RWPE2 (cell line): ENCODE measurements at regions not wholly inside any gene's neighbourhood (a gene's known extent, or its start where the extent isn't known, plus 50 kb on each side); places are given as distances from the start of the nearest gene placed in this dataset.
A peak's percentile ranks its signal among the peaks of the same experiment; 100 is the strongest.
"Not testable (repeated sequence)": the region's sequence is repeated elsewhere in the genome, so short reads cannot be mapped to it uniquely, and the experiment has no call there.

Experiments used
- ATAC-seq: fragments of 200-7000 bp; cut with Tn5 transposase; 3 replicates; pipeline ENCODE4 v1.9.1; 2021; ENCODE audit warnings: low read depth
- DNase-seq: peaks from one replicate; pipeline ENCODE4 v3.0.0-alpha.2; 2020; ENCODE audit warnings: low spot score
- H3K27ac ChIP-seq: fragments of 450-650 bp; 2 replicates; pipeline ENCODE4 v1.5.1; 2017; ENCODE audit warnings: mild to moderate bottlenecking; ENCODE audit not compliant: poor library complexity, severe bottlenecking
- H3K27me3 ChIP-seq: fragments of 250-450 bp; sonication (Bioruptor Pico); 2 replicates; pipeline ENCODE4 v1.5.1; 2021; ENCODE audit warnings: mild to moderate bottlenecking, moderate library complexity; ENCODE audit not compliant: insufficient read depth, poor library complexity, severe bottlenecking
- H3K36me3 ChIP-seq: fragments of 250-450 bp; sonication (Bioruptor Pico); 2 replicates; pipeline ENCODE4 v1.5.1; 2020; ENCODE audit warnings: low read depth, mild to moderate bottlenecking, moderate library complexity
- H3K4me1 ChIP-seq: fragments of 250-450 bp; sonication (Bioruptor Pico); 2 replicates; pipeline ENCODE4 v1.5.1; 2021; ENCODE audit warnings: mild to moderate bottlenecking, moderate library complexity; ENCODE audit not compliant: insufficient read depth, poor library complexity, severe bottlenecking
- H3K4me3 ChIP-seq: fragments of 250-450 bp; sonication (Bioruptor Pico); 2 replicates; pipeline ENCODE4 v1.5.1; 2021; ENCODE audit warnings: mild to moderate bottlenecking, moderate library complexity; ENCODE audit not compliant: severe bottlenecking
- H3K9me3 ChIP-seq: fragments of 250-450 bp; sonication (Bioruptor Pico); 2 replicates; pipeline ENCODE4 v1.5.1; 2021; ENCODE audit warnings: mild to moderate bottlenecking, moderate library complexity; ENCODE audit not compliant: severe bottlenecking
- CTCF ChIP-seq: fragments of 450-650 bp; IDR thresholded peaks from one replicate; pipeline ENCODE4 v1.5.1; 2017; ENCODE audit warnings: mild to moderate bottlenecking, moderate library complexity; ENCODE audit not compliant: poor library complexity, severe bottlenecking

DNA sequence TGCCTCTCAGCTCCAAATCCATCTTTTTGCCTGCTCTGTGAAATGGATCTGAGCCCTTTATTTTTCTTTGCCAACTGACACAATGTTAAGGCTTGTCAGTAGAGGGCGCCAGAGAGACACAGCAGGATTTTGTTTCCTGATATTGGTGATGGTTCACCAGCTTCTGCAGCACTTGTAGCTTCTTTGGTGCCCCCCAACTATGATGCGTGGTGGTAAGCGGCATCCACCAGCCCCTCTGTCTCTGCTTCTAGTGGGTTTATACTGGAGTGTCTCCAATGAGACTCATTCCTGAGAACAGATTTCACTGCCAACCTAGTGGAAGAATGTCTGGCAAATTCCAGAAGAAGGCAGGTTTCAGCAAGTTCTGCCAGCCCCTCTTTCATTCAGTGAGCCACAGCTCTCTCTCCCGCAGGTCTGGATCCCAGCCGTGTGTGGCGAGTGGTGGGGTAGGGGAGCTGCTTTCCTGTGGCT, 471.9 kb upstream of the FRG2C start:
- peaks cover 3% of the 10 kb centered on the region for H3K27me3 ChIP-seq
- H3K9me3 ChIP-seq = no peaks in the 10 kb centered on the region
- TF ChIP-seq CTCF = peak; percentile 85
- no peaks in the 10 kb centered on the region for H3K4me1 ChIP-seq
- H3K4me3 ChIP-seq = no peak overlapping the region
- no peak overlapping the region for H3K27ac ChIP-seq
- no peak for DNase-seq
- H3K36me3 ChIP-seq = no peaks in the 10 kb centered on the region
- ATAC-seq = no peak

DNA sequence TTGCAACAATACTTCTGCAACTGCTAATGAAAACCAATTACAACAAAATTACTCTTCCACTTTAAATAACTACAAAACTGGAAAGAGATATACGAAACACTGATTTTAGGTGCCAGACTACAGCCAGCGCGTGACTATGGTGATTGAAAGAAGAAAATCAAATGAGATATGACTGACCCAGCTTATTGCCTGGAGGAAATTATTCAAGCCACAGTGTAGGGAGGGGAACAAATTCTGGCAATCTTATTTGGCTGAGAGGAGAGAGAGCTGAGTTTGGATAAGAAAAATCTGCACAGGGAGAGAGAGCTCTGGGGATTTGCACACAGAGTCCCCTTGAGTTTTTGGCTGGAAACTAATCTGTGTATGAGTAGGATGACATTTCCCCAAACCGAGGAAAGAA, 470.3 kb upstream of the FRG2C start:
- DNase-seq = no peak
- no peak for ATAC-seq
- no peaks in the 10 kb centered on the region for H3K9me3 ChIP-seq
- H3K27ac ChIP-seq = no peak overlapping the region
- no peaks in the 10 kb centered on the region for H3K36me3 ChIP-seq
- no peaks in the 10 kb centered on the region for H3K4me1 ChIP-seq
- TF ChIP-seq CTCF = no peak
- peaks cover 3% of the 10 kb centered on the region for H3K27me3 ChIP-seq
- no peak overlapping the region for H3K4me3 ChIP-seq

- DNase-seq, H3K9me3 ChIP-seq, H3K27ac ChIP-seq, H3K27me3 ChIP-seq, ATAC-seq, H3K4me1 ChIP-seq, H3K36me3 ChIP-seq, H3K4me3 ChIP-seq: not testable (repeated sequence)
Measured at GRCh38 chr3:75214332-75214731, 449.8 kb upstream of the FRG2C start.

DNA sequence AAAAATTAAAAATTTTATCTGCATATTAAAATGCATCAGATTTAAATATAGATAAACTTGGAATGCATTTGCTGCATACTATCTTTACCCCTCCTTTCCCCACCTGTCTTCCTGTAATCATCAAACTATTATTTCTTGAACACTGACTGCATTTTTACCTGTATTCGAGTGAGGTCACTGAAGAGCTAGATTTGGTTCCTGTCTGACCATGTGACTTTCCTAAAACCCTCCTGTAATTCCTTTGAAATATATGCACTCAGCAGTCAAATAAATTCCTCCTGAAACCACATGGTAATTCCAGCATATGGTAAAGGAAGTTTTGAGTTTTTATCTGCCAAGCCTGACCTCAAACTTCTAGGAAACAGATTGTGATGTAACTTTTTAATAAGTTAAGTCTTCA, 445.6 kb upstream of the FRG2C start:
- Histone ChIP-seq H3K27me3 (no peaks in the 10 kb centered on the region), H3K4me1 (no peaks in the 10 kb centered on the region), H3K4me3 (no peak overlapping the region), H3K9me3 (no peaks in the 10 kb centered on the region), H3K36me3 (no peaks in the 10 kb centered on the region), H3K27ac (no peak overlapping the region)
- TF ChIP-seq CTCF = no peak
- no peak for ATAC-seq
- no peak for DNase-seq

DNA sequence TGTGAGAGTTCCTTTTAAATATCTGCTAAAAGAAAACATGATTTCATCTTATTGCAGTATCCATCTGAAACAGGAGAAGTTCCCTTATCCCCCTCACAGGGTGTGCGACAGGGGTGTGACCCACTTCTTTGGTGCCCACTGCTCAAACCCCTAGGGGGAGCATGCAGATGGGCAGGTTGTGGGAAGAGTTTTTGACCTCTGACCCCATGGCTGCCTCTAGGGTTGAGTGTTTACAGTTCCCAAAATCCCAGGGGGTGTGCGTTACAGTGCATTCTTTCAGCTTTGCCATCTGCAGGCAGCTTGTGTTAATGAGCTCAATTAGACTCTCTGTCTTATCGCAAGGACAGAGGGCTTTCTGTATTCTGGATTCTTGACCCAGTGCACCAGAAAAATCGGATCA, 443.2 kb upstream of the FRG2C start:
- no peaks in the 10 kb centered on the region for H3K4me1 ChIP-seq
- H3K27me3 ChIP-seq = no peaks in the 10 kb centered on the region
- no peaks in the 10 kb centered on the region for H3K36me3 ChIP-seq
- H3K4me3 ChIP-seq = no peak overlapping the region
- no peaks in the 10 kb centered on the region for H3K9me3 ChIP-seq
- ATAC-seq = no peak
- no peak for DNase-seq
- TF ChIP-seq CTCF = no peak
- no peak overlapping the region for H3K27ac ChIP-seq
